Right ventricle myocardium inferior (tissue), 1 donor: ENCODE measurements at regions not wholly inside any gene's neighbourhood (a gene's known extent, or its start where the extent isn't known, plus 50 kb on each side); places are given as distances from the start of the nearest gene placed in this dataset.

Experiments
- ATAC-seq: fragments of 200-7000 bp; cut with Tn5 transposase; one replicate; pipeline ENCODE4 v1.9.1; 2020; ENCODE audit warnings: mild to moderate bottlenecking, moderate library complexity
- DNase-seq: peaks from one replicate; pipeline ENCODE4 v3.0.0; 2021; ENCODE audit errors: missing footprints
- intact Hi-C: fragments of 100-400 bp; cut with DNase I; formaldehyde crosslinking; loops from one replicate; pipeline ENCODE4 v1.11.0; 2022
- donor health status: DM: no; HTN: yes; CAD: no; lungs with severe emphysema.

GRCh38 chr2:146193619-146194018 lies 1651.2 kb upstream of the ACVR2A start:
- intact Hi-C loops: no loop called here
- DNase-seq: no peak

GRCh38 chr2:146189541-146189940 lies 1655.3 kb upstream of the ACVR2A start:
- DNase-seq: no peak
- intact Hi-C loops: no loop called here
- no peak for ATAC-seq

More at GRCh38 chr2:146193619-146194018, 1651.2 kb upstream of the ACVR2A start:
- ATAC-seq: no peak

- ATAC-seq (no peak), DNase-seq (no peak)
- intact Hi-C loops: no loop called here
Measured at GRCh38 chr2:146173934-146174333, 1654.0 kb upstream of the ZEB2 start.

- no peak for DNase-seq
- intact Hi-C loops: no loop called here
- ATAC-seq: no peak
Measured at GRCh38 chr2:146161256-146161882, 1641.5 kb upstream of the ZEB2 start.

- ATAC-seq: no peak
- intact Hi-C loops: no loop called here
- no peak for DNase-seq
Measured at GRCh38 chr2:146158072-146158674, 1638.3 kb upstream of the ZEB2 start.

- intact Hi-C loops: no loop called here
- DNase-seq: no peak
- ATAC-seq: no peak
Measured at GRCh38 chr2:146147448-146148012, 1627.6 kb upstream of the ZEB2 start.

GRCh38 chr2:146143971-146144370 lies 1624.1 kb upstream of the ZEB2 start:
- DNase-seq: no peak
- ATAC-seq: no peak
- intact Hi-C loops: no loop called here

GRCh38 chr2:146138820-146139219 lies 1618.9 kb upstream of the ZEB2 start:
- intact Hi-C loops: no loop called here
- ATAC-seq (no peak), DNase-seq (no peak)

GRCh38 chr2:146135245-146135644 lies 1615.3 kb upstream of the ZEB2 start:
- intact Hi-C loops: no loop called here
- DNase-seq (no peak), ATAC-seq (no peak)

GRCh38 chr2:146131785-146132184 lies 1611.9 kb upstream of the ZEB2 start:
- DNase-seq: no peak
- no peak for ATAC-seq
- intact Hi-C loops: no loop called here

- no peak for DNase-seq
- ATAC-seq: no peak
- intact Hi-C loops: no loop called here
Measured at GRCh38 chr2:146131048-146131447, 1611.1 kb upstream of the ZEB2 start.

GRCh38 chr2:146130290-146130689 lies 1610.4 kb upstream of the ZEB2 start:
- DNase-seq (no peak), ATAC-seq (no peak)
- intact Hi-C loops: no loop called here

- intact Hi-C loops: no loop called here
- DNase-seq (no peak), ATAC-seq (no peak)
Measured at GRCh38 chr2:146129231-146129630, 1609.3 kb upstream of the ZEB2 start.

- no peak for ATAC-seq
- intact Hi-C loops: no loop called here
- no peak for DNase-seq
Measured at GRCh38 chr2:146128216-146128615, 1608.3 kb upstream of the ZEB2 start.

GRCh38 chr2:146125551-146125950 lies 1605.6 kb upstream of the ZEB2 start:
- ATAC-seq: no peak
- DNase-seq: no peak
- intact Hi-C loops: no loop called here

- intact Hi-C loops: no loop called here
- ATAC-seq (no peak), DNase-seq (no peak)
Measured at GRCh38 chr2:146124741-146125140, 1604.8 kb upstream of the ZEB2 start.

GRCh38 chr2:146123714-146124113 lies 1603.8 kb upstream of the ZEB2 start:
- DNase-seq (no peak), ATAC-seq (no peak)
- intact Hi-C loops: no loop called here

- ATAC-seq: no peak
- intact Hi-C loops: no loop called here
- no peak for DNase-seq
Measured at GRCh38 chr2:146123256-146123655, 1603.3 kb upstream of the ZEB2 start.

GRCh38 chr2:146119586-146119985 lies 1599.7 kb upstream of the ZEB2 start:
- intact Hi-C loops: no loop called here
- ATAC-seq (no peak), DNase-seq (no peak)

GRCh38 chr2:146108993-146109392 lies 1589.1 kb upstream of the ZEB2 start:
- DNase-seq (no peak), ATAC-seq (no peak)
- intact Hi-C loops: no loop called here

GRCh38 chr2:146094185-146094584 lies 1574.3 kb upstream of the ZEB2 start:
- DNase-seq: no peak

More at GRCh38 chr2:146094185-146094584, 1574.3 kb upstream of the ZEB2 start:
- intact Hi-C loops: no loop called here
- no peak for ATAC-seq
